VCaP (cell line): ENCODE measurements at regions not wholly inside any gene's neighbourhood (a gene's known extent, or its start where the extent isn't known, plus 50 kb on each side); places are given as distances from the start of the nearest gene placed in this dataset.

Experiments
- H3K27ac ChIP-seq: fragments of 450-650 bp; 2 replicates; pipeline ENCODE4 v1.5.1; 2017
- CTCF ChIP-seq: fragments of 450-650 bp; conservative IDR thresholded peaks from 2 replicates; pipeline ENCODE4 v1.5.1; 2017; ENCODE audit warnings: mild to moderate bottlenecking, moderate library complexity

GRCh38 chr11:109971184-109971523 lies 122.0 kb upstream of the ZC3H12C start:
- peak overlapping the region; percentile 33 for H3K27ac ChIP-seq
- no peak for TF ChIP-seq CTCF

GRCh38 chr11:109972181-109972715 lies 120.9 kb upstream of the ZC3H12C start:
- no peak for TF ChIP-seq CTCF
- no peak overlapping the region for H3K27ac ChIP-seq

GRCh38 chr11:109972939-109973338 lies 120.3 kb upstream of the ZC3H12C start:
- no peak for TF ChIP-seq CTCF
- H3K27ac ChIP-seq = no peak overlapping the region

- H3K27ac ChIP-seq = no peak overlapping the region
- no peak for TF ChIP-seq CTCF
Measured at GRCh38 chr11:109973486-109973885, 119.7 kb upstream of the ZC3H12C start.

- no peak for TF ChIP-seq CTCF
- no peak overlapping the region for H3K27ac ChIP-seq
Measured at GRCh38 chr11:109974523-109974922, 118.7 kb upstream of the ZC3H12C start.

- no peak for TF ChIP-seq CTCF
- no peak overlapping the region for H3K27ac ChIP-seq
Measured at GRCh38 chr11:109978895-109979294, 114.3 kb upstream of the ZC3H12C start.

GRCh38 chr11:109981031-109981636 lies 112.1 kb upstream of the ZC3H12C start:
- TF ChIP-seq CTCF = no peak
- H3K27ac ChIP-seq = no peak overlapping the region
